Stimulated activated CD4-positive, alpha-beta T cell treated with anti-CD3 and anti-CD28 coated beads, Interleukin-12 subunit alpha, Interleukin-12 subunit beta, amount 100 ng/mL, for 4 hours (primary cell): ENCODE measurements at regions not wholly inside any gene's neighbourhood (a gene's known extent, or its start where the extent isn't known, plus 50 kb on each side); places are given as distances from the start of the nearest gene placed in this dataset.
"Not testable (repeated sequence)": the region's sequence is repeated elsewhere in the genome, so short reads cannot be mapped to it uniquely, and the experiment has no call there.

Source experiments
- DNase-seq: peaks from one replicate; pipeline ENCODE4 v3.0.0-alpha.2; 2020

- DNase-seq, result no peak
Observed at GRCh38 chr3:186453531-186453930, 90.6 kb downstream of the CRYGS start.

DNA sequence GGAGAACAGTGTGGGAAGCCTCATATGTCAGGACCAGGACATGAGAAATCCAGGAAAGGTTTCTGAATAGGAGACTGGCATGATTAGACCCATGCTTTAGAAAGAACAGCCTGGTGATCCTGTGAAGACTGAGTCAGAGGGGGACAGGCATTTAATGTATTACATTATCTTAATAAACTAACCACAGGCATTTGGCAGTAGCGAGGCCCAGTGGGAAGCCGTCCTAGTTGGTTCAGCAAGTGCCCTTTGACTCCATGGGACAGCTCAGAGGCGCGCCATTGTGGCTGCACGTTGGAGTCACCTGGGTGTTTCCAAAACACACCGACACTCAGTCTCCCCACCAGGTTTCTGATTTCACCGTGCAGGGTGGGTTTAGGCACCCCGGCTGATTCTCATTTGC, 90.5 kb upstream of the DGKG start:
- no peak for DNase-seq

GRCh38 chr3:186451371-186451770, 89.3 kb upstream of the DGKG start:
- no peak for DNase-seq

- no peak for DNase-seq
Observed at GRCh38 chr3:186444974-186445373, 82.9 kb upstream of the DGKG start.

DNA sequence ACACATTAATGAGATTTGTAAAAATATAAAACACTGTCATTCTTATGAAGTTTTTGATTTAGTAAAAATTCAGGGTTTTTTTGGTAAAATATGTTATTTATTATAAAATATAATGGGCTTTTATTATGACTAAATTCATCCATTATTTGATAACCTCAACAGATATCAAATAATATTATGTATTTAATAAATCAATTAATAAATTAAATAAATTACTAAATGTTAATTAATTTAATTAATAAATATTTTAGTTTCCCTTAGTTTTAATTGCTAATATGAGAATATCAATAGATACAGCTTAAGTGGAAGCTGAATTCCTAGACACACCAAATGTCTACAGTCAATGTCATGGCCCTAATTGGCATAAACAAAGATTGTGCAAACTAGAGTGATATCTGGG, 82.3 kb upstream of the DGKG start:
- no peak for DNase-seq

DNA sequence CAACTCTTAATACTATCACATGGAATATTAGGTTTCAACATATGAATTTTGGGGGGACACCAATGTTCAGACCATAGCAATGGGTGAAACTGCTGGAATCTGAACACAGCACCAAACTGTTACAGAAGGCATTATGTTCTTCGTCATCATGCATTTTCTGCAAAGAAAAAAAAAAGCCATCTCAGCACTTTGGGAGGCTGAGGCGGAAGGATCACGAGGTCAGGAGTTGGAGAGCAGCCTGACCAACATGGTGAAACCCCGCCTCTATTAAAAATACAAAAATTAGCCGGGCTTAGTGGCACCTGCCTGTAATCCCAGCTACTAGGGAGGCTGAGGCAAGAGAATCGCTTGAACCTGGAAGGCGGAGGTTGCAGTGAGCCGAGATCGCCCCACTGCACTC, 80.9 kb upstream of the DGKG start:
- DNase-seq, result not testable (repeated sequence)

DNA sequence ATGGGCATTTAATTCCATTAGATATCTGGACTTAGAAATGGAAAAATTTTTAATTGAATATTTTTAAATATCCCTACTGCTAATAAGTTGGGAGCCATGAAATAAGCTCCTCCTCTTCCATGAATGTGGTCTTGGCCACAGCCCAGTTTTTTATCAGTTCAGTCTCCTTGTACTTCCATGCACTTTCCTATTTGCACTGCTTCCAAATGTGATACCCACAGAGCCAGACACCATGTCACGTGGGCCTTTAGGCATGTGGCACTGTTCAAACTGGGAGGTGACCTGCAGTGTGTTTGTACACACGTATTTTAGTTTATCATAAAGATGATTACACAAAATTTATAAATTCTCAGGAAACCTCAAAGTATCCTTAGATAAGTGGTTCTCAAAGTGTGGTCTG, 80.1 kb upstream of the DGKG start:
- DNase-seq, result no peak

- no peak for DNase-seq
Observed at GRCh38 chr3:186440891-186441290, 78.9 kb upstream of the DGKG start.

- no peak for DNase-seq
Observed at GRCh38 chr3:186439725-186440124, 77.7 kb upstream of the DGKG start.

GRCh38 chr3:186435332-186435731, 73.3 kb upstream of the DGKG start:
- not testable (repeated sequence) for DNase-seq

DNA sequence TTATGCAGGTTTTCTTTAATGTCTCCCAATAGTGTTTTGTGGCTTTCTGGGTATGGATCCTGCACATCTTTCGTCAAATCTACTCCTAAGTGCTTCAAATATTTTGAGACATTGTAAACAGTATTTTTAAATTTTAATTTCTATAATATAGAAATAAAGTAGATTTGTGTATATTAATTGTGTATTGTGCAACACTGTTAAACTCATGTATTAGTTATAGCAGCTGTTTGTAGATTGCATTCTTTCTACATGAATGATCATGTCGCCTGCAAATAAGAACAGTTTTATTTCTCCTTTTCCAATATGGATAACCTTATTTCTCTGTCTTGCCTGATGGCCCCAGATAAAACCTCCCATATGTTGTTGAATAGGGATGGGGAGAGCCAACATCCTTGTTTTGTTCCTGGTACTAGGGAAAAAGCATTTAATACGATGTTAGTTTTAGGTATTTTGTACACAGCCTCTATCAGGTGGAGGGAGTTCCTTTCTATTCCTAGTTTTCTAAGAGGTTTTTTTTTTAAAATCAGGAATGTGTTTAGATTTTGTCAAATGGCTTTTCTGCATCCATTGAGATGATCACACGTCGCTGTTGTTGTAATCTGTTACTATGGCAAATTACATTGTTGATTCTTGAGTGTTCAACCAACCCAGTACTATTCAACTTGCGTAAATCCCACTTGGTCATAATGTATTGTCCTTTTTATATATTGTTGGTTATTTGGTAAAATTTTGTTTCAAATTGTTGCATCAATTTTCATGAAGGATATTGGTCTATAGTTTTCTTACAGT, 71.1 kb upstream of the DGKG start:
- DNase-seq, result no peak

DNA sequence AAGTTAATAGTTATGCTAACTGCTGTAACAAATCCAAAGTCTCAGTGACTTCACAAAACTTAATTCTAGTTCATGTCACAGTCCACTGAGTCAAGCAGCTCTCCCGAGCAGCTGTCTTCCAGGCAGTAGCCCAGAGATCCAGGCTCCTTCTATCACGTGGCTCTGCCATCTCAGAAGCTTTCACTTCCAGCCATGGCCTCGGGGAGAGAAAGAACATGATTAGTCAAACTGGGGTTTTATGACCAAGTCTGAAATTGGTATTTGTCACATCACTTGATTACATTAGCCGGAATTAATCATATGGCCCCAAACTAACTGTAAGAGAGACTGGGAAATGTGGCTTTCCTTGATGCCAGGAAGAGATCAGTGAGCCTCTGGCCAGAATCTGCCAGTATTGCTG, 70.2 kb upstream of the DGKG start:
- no peak for DNase-seq

DNA sequence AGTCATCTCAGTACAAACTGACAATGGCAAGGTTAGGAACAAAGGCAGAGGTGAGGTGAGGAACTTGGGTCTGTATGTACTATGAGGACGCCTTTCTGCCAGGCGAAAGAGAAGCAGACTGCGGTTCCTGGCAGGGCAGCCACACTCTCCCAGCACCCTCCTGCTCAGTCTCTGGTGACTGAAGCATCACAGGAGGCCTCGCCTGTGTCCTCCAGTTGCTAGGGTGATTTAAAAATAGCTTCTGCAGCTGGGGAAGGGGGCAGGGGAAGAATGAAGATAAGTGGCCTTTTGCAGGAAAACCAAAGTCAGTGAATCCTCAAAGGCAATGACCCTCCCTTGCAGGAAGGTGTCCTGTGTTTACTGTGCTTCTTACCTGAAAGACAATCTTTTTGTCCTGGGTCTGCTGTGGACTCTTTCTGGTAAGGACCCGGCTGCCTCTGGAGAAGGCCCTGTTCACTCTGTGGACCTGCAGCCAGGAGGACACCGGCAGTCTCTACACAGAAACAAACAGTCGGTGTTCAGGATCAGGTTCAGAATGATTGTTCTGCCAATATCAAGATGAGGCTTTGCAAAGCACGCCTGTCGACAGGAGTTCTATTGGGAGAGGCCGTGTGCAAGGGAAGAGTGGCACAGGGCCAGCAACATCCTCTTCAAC, 65.7 kb upstream of the DGKG start:
- DNase-seq, result no peak

DNA sequence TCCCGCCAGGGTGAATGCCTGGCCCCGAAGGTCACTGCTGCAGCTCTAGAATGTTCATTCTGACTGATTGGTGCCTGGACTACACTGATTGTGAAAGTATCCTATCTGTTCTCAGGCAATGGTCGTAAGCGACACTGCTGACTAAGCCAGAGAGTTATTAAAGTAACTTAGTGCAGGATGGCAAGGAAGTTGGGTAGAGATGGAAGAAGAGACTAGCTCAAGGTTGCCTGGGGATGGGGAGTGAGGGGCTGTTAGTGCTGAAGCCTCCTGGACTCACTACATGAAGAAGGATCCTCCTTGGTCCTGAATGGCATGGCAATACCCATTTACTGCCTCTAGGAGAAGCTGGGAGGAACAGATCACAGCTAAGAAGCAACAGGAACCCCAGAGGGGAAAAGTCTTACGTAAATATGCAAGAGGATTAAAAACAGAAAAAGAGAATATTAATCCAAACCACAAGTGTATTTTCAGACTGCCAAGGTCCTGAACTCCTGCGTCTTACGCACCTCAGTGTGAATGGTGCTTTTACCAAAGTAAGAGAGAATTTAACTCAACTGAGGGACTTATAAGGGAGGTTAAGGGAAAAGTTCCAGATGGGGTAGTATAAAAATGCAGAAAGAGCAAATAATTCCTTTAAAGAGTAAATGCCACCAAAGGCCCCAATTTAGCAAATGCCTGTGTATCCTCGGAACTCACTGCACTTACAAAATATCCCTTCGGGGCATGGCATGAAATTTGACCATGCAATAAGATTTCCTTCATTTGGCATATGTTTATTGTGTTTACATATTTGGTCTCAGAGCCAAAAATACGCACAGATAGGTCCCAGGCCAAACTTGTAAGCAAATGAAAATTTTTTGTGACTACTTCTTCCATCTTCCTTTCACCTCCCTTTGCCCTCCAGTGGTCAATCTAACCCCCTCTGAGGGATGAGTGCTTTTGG, 64.0 kb upstream of the DGKG start:
- no peak for DNase-seq

- no peak for DNase-seq
Observed at GRCh38 chr3:186421946-186422345, 59.9 kb upstream of the DGKG start.

GRCh38 chr3:186418671-186419145, 56.7 kb upstream of the DGKG start:
- no peak for DNase-seq

DNA sequence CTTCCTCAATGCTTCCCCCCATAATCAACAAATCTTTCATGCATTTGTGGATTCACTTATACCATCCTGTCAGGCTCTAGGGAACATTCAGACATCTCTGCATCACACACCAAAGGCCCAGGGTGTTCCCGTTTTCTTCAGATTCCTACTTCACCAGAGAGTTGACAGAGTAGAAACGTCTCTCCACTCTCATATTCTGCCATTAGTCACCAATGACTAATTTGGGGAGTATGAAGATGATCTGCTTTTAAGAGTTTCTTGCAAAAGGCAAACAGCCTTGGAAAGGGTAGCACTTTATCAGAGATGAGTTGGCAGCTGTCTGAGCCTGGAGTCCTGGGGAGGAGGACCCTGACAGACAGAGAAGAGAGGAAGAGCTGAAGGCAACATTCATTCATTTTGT, 55.8 kb upstream of the DGKG start:
- DNase-seq, result no peak

- no peak for DNase-seq
Observed at GRCh38 chr3:186414735-186415419, 52.8 kb upstream of the DGKG start.

- DNase-seq, result peak; percentile 4
Observed at GRCh38 chr3:186413615-186414415, 51.8 kb upstream of the DGKG start.

DNA sequence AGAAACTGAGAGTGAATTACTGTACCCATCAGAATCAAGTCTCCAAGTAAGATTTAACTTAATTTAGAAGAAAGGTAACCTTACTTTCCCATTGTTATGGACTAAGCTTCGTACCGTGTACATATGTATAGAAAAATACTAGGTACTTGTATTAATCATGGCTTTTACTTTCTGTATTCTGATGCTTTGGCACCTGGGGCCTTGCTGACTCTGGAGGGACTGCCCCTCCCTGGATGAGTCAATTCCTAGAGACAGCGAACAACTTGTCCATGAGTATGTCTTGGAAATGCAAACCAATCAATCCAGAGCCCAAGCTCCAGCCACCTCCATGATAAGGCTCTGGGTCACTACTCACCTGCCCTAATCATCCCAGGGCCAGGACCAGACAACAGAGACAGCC, 50.0 kb upstream of the DGKG start:
- DNase-seq, result peak; percentile 6
